BE2C (cell line): ENCODE measurements at regions not wholly inside any gene's neighbourhood (a gene's known extent, or its start where the extent isn't known, plus 50 kb on each side); places are given as distances from the start of the nearest gene placed in this dataset.
A peak's percentile ranks its signal among the peaks of the same experiment; 100 is the strongest.

Experiments
- DNase-seq: peaks from one replicate; pipeline ENCODE4 v3.0.0-alpha.2; 2020
- H3K27me3 ChIP-seq: fragments of 250-450 bp; sonication (Bioruptor Pico); 2 replicates; pipeline ENCODE4 v1.5.1; 2020; ENCODE audit warnings: mild to moderate bottlenecking
- H3K36me3 ChIP-seq: fragments of 250-450 bp; sonication (Bioruptor Pico); 2 replicates; pipeline ENCODE4 v1.5.1; 2020; ENCODE audit warnings: mild to moderate bottlenecking
- H3K4me1 ChIP-seq: fragments of 250-450 bp; sonication (Bioruptor Pico); 2 replicates; pipeline ENCODE4 v1.5.1; 2020
- H3K4me3 ChIP-seq: 2 replicates; pipeline ENCODE4 v1.5.1; 2011; ENCODE audit warnings: low read depth, low read length
- H3K9me3 ChIP-seq: fragments of 250-450 bp; sonication (Bioruptor Pico); 2 replicates; pipeline ENCODE4 v1.5.1; 2020
- TF ChIP-seq, protein P1 (sequence below): IDR thresholded peaks from 2 replicates; pipeline ENCODE4 v1.5.1; 2012; ENCODE audit warnings: mild to moderate bottlenecking, low read depth, low read length

GRCh38 chr15:86010398-86010797 lies 69.3 kb upstream of the AGBL1 start:
- TF ChIP-seq, protein P1, sequence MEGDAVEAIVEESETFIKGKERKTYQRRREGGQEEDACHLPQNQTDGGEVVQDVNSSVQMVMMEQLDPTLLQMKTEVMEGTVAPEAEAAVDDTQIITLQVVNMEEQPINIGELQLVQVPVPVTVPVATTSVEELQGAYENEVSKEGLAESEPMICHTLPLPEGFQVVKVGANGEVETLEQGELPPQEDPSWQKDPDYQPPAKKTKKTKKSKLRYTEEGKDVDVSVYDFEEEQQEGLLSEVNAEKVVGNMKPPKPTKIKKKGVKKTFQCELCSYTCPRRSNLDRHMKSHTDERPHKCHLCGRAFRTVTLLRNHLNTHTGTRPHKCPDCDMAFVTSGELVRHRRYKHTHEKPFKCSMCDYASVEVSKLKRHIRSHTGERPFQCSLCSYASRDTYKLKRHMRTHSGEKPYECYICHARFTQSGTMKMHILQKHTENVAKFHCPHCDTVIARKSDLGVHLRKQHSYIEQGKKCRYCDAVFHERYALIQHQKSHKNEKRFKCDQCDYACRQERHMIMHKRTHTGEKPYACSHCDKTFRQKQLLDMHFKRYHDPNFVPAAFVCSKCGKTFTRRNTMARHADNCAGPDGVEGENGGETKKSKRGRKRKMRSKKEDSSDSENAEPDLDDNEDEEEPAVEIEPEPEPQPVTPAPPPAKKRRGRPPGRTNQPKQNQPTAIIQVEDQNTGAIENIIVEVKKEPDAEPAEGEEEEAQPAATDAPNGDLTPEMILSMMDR = no peak
- Histone ChIP-seq H3K36me3 (no peaks in the 10 kb centered on the region), H3K27me3 (no peaks in the 10 kb centered on the region), H3K9me3 (no peaks in the 10 kb centered on the region), H3K4me3 (no peak overlapping the region), H3K4me1 (no peaks in the 10 kb centered on the region)
- DNase-seq = no peak

- H3K4me3 ChIP-seq = no peak overlapping the region
- TF ChIP-seq, protein P1 = no peak
- no peaks in the 10 kb centered on the region for H3K9me3 ChIP-seq
- H3K36me3 ChIP-seq = no peaks in the 10 kb centered on the region
- DNase-seq = no peak
- no peaks in the 10 kb centered on the region for H3K27me3 ChIP-seq
- H3K4me1 ChIP-seq = no peaks in the 10 kb centered on the region
Observed at GRCh38 chr15:86010891-86011290, 68.8 kb upstream of the AGBL1 start.

DNA sequence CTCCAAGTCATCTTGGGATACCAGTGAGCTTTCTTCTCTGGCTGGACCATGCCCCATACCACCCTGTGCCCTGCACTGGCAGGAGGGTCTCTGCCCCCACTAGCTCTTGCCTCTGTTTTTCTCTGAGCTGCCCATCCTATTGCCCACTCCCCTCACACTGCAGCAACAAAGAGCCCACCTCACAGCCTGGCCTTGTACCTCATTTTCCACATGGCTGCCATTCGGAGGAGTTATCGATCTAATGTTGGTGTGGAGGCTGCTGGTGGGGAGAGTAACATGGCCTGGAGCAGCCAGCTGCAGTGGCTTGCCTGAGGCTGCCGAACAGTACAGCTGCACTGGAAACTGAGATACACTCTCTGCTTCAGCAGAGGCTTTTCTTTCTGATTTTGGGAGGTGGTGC lies 65.7 kb upstream of the AGBL1 start:
- TF ChIP-seq, protein P1 = no peak

DNA sequence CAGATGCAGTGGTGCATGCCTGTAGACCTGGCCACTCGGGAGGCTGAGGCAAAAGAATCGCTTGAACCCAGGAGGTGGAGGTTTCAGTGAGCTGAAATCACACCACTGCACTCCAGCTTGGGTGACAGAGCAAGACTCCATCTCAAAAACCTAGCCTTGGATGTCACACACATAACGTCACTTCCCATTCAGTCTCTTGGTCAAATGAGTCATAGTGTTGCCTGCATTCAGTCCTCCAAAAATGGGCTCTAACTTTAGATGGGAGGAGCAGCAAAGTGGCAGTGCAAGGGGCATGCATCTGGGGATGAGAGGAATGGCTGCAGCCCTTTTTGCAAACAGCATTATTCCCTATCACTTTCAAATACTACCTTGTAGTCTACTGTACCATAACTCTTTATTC lies 62.9 kb upstream of the AGBL1 start:
- Histone ChIP-seq H3K27me3 (no peaks in the 10 kb centered on the region), H3K9me3 (no peaks in the 10 kb centered on the region), H3K4me3 (no peak overlapping the region), H3K4me1 (no peaks in the 10 kb centered on the region), H3K36me3 (no peaks in the 10 kb centered on the region)
- TF ChIP-seq, protein P1 = no peak
- DNase-seq = no peak

More for the DNA sequence above, 65.7 kb upstream of the AGBL1 start:
- H3K4me3 ChIP-seq = no peak overlapping the region
- H3K9me3 ChIP-seq = no peaks in the 10 kb centered on the region
- H3K4me1 ChIP-seq = no peaks in the 10 kb centered on the region
- H3K36me3 ChIP-seq = no peaks in the 10 kb centered on the region
- DNase-seq = no peak
- no peaks in the 10 kb centered on the region for H3K27me3 ChIP-seq

GRCh38 chr15:86018679-86019078 lies 61.0 kb upstream of the AGBL1 start:
- Histone ChIP-seq H3K27me3 (no peaks in the 10 kb centered on the region), H3K36me3 (no peaks in the 10 kb centered on the region), H3K4me3 (no peak overlapping the region), H3K4me1 (no peaks in the 10 kb centered on the region), H3K9me3 (no peaks in the 10 kb centered on the region)
- TF ChIP-seq, protein P1 = no peak
- DNase-seq = no peak

GRCh38 chr15:86021281-86022264 lies 58.1 kb upstream of the AGBL1 start:
- Histone ChIP-seq H3K27me3 (no peaks in the 10 kb centered on the region; the same call in 1 of the 2 replicates), H3K9me3 (no peaks in the 10 kb centered on the region; the same call in 1 of the 2 replicates)
- DNase-seq = peak; percentile 16

More at GRCh38 chr15:86021281-86022264, 58.1 kb upstream of the AGBL1 start:
- Histone ChIP-seq H3K36me3 (no peaks in the 10 kb centered on the region), H3K4me3 (no peak overlapping the region), H3K4me1 (no peaks in the 10 kb centered on the region)
- TF ChIP-seq, protein P1 = no peak
